ENCODE measurements at regions not wholly inside any gene's neighbourhood (a gene's known extent, or its start where the extent isn't known, plus 50 kb on each side); places are given as distances from the start of the nearest gene placed in this dataset.

DNA sequence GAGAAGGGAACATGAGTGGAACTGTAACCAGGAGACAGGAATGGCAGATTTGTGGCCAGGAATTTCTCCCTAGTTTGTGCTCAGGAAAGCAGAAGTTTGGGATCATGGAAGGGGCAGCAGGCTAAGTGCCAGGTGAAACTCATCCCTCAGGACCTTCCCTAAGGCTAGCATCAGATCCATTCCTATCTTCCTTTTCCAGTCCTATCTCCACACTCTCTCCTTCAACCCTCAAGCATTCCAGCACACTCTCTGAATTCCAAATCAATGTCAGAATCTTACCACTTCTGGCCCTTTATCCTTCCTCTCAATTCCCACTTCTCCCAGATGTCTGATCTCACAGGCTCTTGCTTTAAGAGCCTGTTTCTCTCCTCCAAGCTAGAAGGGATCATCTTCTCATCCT, 53.2 kb upstream of the GRIA1 start:
- no peak overlapping the region for H3K27ac Mint-ChIP-seq
- no peaks in the 10 kb centered on the region for H3K4me1 Mint-ChIP-seq
- no peaks in the 10 kb centered on the region for H3K9me3 Mint-ChIP-seq
- no peaks in the 10 kb centered on the region for H3K36me3 Mint-ChIP-seq
- peaks cover 5% of the 10 kb centered on the region for H3K27me3 Mint-ChIP-seq
- no peak overlapping the region for H3K4me3 Mint-ChIP-seq

GRCh38 chr5:153439130-153439529, 51.3 kb upstream of the GRIA1 start:
- Mint-ChIP-seq H3K27ac (no peak overlapping the region), H3K4me1 (no peaks in the 10 kb centered on the region), H3K27me3 (peaks cover 2% of the 10 kb centered on the region), H3K36me3 (no peaks in the 10 kb centered on the region), H3K4me3 (no peak overlapping the region), H3K9me3 (no peaks in the 10 kb centered on the region)
